Muscle layer of duodenum (tissue), 2 donors: ENCODE measurements at regions not wholly inside any gene's neighbourhood (a gene's known extent, or its start where the extent isn't known, plus 50 kb on each side); places are given as distances from the start of the nearest gene placed in this dataset.

Experiments
- H3K27ac ChIP-seq: one replicate; pipeline ENCODE4 v1.7.0; 2013; ENCODE audit warnings: mild to moderate bottlenecking, low read length
- H3K27me3 ChIP-seq: one replicate; pipeline ENCODE4 v1.7.0; 2013; ENCODE audit warnings: low read depth, mild to moderate bottlenecking, control low read depth, low read length
- H3K36me3 ChIP-seq, 2 donors: one replicate each; pipeline ENCODE4 v1.7.0; 2013; ENCODE audit warnings: low read length in 2 of 2, control low read depth in 1 of 2, mild to moderate bottlenecking in 1 of 2; ENCODE audit not compliant: insufficient read depth in 2 of 2, control insufficient read depth in 1 of 2
- H3K4me1 ChIP-seq, 2 donors: one replicate each; pipeline ENCODE4 v1.7.0; 2013; ENCODE audit warnings: low read length in 2 of 2, mild to moderate bottlenecking in 2 of 2, control low read depth in 1 of 2, moderate library complexity in 1 of 2; ENCODE audit not compliant: insufficient read depth in 2 of 2, control insufficient read depth in 1 of 2
- H3K4me3 ChIP-seq, 2 donors: one replicate each; pipeline ENCODE4 v1.7.0; 2013; ENCODE audit warnings: low read length in 2 of 2, low read depth in 1 of 2, mild to moderate bottlenecking in 1 of 2
- H3K9me3 ChIP-seq, 2 donors: one replicate each; pipeline ENCODE4 v1.7.0; 2013; ENCODE audit warnings: low read length in 2 of 2, control low read depth in 1 of 2, mild to moderate bottlenecking in 1 of 2; ENCODE audit not compliant: control insufficient read depth in 1 of 2
- donor health status: healthy.

DNA sequence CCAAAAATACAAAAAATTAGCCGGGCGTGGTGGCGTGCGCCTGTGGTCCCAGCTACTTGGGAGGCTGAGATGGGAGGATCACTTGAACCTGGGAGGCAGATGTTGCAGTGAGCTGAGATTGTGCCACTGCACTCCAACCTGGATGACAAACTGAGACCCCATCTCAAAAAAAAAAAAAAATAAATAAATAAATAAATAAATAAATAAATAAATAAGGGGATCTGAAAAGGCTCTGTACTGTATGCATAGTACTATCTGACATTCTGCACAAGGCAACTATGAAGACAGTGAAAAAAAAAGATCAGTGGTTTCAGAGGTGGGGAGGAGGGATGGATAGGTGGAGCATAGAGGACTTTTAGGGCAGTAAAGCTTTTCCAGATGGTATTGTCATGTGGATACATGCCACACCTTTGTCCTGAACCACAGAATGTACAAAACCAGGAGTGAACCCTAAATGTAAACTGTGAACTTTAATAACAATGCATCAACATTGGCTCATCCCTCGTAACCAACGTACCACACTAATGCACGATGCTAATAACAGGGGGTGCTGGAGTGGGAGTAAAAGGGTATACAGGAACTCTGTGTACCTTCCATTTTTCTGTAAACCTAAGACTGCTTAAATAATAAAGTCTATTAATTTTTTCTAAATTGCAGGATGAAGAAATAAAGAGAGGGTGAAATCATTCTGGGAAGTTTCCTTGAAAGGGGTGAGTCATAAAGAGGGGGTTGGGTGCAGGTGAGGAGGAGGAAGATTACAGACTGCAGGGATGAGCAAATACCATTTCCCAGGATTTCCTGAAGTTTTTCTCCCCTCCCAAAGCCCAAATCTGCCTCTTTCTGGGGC is 155.8 kb upstream of the SDK2 start:
- no peak overlapping the region for H3K27ac ChIP-seq
- no peaks in the 10 kb centered on the region for H3K27me3 ChIP-seq

DNA sequence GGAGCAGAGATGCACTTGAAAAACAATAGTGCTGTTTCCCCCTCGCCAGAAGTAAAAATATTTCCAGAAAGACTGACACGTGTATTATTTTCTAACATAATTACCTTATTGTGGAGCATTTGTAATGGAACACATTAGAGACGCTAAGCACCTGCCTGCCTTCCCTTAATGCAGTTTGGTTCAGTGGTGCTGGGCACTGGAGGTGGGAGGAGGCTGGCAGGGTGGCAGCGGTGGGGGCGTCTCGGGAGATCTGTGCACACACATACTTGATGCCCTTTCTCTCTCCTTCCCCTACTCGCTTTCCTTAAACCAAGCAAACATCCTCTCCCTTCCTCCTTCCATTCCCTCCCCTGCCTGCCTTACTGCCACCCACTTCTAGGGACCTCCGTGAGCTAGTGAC is 156.6 kb upstream of the SDK2 start:
- Histone ChIP-seq H3K9me3 (peaks cover 9 to 13% of the 10 kb centered on the region in 2 donors), H3K4me1 (peaks cover 0 to 7% of the 10 kb centered on the region in 2 donors), H3K4me3 (no peak overlapping the region), H3K27me3 (no peaks in the 10 kb centered on the region), H3K27ac (no peak overlapping the region), H3K36me3 (no peaks in the 10 kb centered on the region)

More for the DNA sequence above, 155.8 kb upstream of the SDK2 start:
- peaks cover 9 to 13% of the 10 kb centered on the region in 2 donors for H3K9me3 ChIP-seq
- H3K4me3 ChIP-seq: no peak overlapping the region
- no peaks in the 10 kb centered on the region for H3K36me3 ChIP-seq
- H3K4me1 ChIP-seq: peaks cover 0 to 7% of the 10 kb centered on the region in 2 donors

DNA sequence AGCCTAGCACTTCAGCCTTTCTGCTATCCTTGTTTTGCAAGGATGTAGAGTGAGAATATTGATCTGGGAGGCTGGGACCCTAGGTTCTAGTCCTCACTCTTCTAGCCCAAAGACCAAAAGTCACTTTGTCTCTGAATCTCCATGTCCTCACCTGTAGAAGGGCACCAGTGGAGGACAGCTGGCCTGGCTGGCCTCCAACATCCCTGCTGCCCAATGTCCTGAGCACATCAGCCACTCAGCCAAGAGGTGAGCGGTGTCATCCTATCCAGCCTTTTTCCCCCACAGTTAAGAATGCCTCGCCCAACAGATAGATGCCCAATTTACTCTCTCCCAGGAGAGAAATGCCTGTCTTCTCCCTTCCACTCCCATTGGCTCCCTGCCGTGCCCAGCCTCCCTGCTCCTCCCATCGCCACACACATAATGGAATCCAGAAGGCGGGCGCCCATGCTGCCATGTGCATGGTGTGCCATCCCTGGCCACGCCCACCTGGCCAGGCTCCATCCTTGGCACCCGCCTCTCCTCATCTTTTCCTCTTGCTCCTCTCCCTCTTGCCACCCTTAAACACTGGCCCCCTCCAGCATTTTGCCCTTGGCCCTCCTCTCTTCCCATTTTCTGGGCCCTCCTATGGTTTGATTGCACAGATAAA is 157.3 kb upstream of the SDK2 start:
- H3K27ac ChIP-seq: no peak overlapping the region
- no peaks in the 10 kb centered on the region for H3K27me3 ChIP-seq
- H3K4me1 ChIP-seq: peaks cover 0 to 7% of the 10 kb centered on the region in 2 donors
- H3K4me3 ChIP-seq: no peak overlapping the region
- H3K36me3 ChIP-seq: no peaks in the 10 kb centered on the region
- peaks cover 9 to 13% of the 10 kb centered on the region in 2 donors for H3K9me3 ChIP-seq

DNA sequence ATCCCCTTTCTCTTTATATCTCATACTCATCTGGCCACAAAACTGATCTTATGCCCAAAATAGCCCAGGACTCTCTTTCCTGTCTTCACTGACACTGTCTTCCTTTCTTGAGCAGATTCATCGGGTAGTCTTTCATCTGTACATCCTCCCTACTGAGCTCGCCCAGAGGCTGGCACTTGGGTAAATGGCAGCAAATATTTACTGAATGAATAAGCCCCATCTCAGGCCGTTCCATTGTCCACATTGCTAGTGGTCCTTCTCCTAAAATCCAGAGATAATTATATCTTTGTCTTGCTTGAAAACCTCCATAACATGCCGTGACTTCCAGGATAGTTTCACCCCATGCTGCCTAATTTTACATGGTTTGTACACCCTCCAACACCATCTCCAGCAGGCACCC is 158.1 kb upstream of the SDK2 start:
- Histone ChIP-seq H3K4me1 (peaks cover 0 to 7% of the 10 kb centered on the region in 2 donors), H3K4me3 (no peak overlapping the region), H3K27ac (no peak overlapping the region), H3K36me3 (no peaks in the 10 kb centered on the region), H3K27me3 (no peaks in the 10 kb centered on the region), H3K9me3 (peaks cover 9 to 13% of the 10 kb centered on the region in 2 donors)

DNA sequence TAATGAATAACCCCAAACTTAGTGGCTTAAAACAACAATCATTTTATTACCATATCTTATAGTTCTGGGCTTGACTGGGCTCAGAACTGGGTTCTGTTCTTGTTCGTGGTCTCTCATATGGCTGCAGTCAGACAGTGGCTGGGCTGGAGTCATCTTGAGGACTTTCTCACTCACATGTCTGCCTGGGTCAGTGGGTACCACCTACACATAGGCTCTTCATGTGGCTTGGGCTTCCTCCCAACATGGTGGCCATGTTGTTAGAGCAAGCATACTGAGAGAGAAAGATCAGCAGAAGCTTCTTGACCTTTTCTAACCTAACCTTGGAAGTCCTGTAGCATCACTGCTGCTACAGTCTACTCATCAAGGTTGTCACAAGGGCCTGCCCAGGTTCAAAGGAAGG is 158.6 kb upstream of the SDK2 start:
- Histone ChIP-seq H3K36me3 (no peaks in the 10 kb centered on the region), H3K4me1 (peaks cover 0 to 3% of the 10 kb centered on the region in 2 donors), H3K9me3 (peaks cover 9 to 13% of the 10 kb centered on the region in 2 donors), H3K27ac (no peak overlapping the region), H3K4me3 (no peak overlapping the region), H3K27me3 (no peaks in the 10 kb centered on the region)

DNA sequence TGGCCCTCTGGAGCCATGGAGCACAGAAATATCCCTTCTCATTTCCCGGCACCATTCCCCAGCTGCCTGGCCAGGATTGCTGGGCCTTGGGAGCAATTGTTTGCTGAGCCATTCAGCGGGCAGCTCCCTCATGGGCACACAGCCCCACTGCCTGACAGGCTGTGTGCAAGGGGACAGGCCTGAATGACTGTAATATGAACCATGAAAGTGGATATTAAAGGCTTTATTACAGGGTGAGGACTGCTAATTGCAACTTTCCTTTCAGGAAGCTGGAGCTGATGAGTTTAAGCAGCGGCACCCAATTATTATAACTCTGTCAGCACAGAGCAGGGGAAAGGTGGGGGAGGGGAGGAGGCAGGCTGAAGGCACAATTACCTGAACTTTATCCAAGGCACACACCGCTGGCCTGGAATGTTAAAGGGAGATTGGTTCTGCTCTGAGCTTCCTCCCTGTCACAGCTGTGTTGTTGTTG is 159.8 kb upstream of the SDK2 start:
- no peaks in the 10 kb centered on the region for H3K27me3 ChIP-seq
- no peak overlapping the region for H3K27ac ChIP-seq
- no peaks in the 10 kb centered on the region for H3K36me3 ChIP-seq

DNA sequence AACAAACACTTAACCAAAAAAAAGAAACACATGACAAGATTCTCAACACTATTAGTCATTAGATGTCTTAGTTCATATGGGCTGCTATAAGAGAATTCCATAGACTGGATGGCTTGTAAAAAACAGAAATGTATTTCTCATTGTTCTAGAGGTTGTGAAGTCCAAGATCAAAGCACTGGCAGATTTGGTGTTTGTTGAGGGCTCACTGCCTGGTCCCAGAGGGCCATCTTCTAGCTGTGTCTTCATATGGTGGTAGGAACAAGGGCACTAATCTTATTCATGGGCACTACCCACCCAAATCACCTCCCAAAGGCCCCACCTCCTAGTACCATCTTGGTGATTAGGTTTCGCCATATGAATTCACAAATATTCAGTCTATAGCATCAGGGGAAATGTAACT is 162.5 kb upstream of the SDK2 start:
- H3K4me3 ChIP-seq: no peak overlapping the region
- H3K36me3 ChIP-seq: no peaks in the 10 kb centered on the region
- H3K9me3 ChIP-seq: peaks cover 9 to 13% of the 10 kb centered on the region in 2 donors
- H3K27ac ChIP-seq: no peak overlapping the region
- H3K4me1 ChIP-seq: no peaks in the 10 kb centered on the region
- H3K27me3 ChIP-seq: no peaks in the 10 kb centered on the region

More for the DNA sequence above, 159.8 kb upstream of the SDK2 start:
- Histone ChIP-seq H3K9me3 (peaks cover 9 to 13% of the 10 kb centered on the region in 2 donors), H3K4me1 (peaks cover 0 to under 1% of the 10 kb centered on the region in 2 donors), H3K4me3 (no peak overlapping the region)

DNA sequence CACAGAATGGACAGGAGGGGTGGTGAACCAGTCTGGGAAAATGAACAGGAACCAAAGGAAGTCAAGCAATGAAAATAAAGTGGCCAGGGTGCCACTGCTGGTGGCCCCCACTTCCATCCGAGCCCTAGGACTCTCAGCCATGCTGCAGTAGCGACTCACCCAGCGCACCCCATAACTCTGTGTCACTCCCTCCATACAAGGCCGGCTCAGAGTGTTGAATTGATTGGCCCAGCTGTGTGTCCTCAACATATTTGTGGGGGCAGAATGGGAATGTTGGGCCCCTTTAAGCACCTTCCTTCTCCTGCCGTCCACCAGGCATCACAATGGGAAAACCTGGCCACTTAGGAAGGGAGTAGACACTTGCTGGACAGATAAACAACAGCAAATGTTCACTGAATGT is 169.0 kb upstream of the SDK2 start:
- Histone ChIP-seq H3K9me3 (no peaks in the 10 kb centered on the region), H3K27ac (no peak overlapping the region), H3K4me3 (no peak overlapping the region), H3K27me3 (no peaks in the 10 kb centered on the region), H3K36me3 (no peaks in the 10 kb centered on the region), H3K4me1 (no peaks in the 10 kb centered on the region)

DNA sequence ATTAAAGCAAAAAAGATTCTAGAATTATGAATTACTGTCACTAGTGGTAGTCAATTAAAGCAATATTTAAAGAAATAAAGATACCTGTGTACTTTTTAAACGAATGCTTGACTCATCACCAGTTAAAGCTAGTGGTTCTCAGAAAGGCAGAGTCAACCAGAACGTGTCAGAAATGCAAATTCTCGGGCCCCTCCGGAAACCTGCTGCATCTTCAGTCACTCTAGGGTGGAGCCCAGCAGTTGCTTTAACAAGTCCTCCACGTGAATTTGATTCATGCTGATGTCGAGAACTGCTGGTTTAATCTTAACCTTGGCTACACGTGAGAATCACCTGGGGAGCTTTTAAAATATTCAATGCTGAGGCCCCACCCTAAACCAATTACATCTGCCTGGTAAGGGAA is 169.8 kb upstream of the SDK2 start:
- Histone ChIP-seq H3K4me3 (no peak overlapping the region), H3K36me3 (no peaks in the 10 kb centered on the region), H3K4me1 (no peaks in the 10 kb centered on the region), H3K27ac (no peak overlapping the region), H3K27me3 (no peaks in the 10 kb centered on the region), H3K9me3 (no peaks in the 10 kb centered on the region)

DNA sequence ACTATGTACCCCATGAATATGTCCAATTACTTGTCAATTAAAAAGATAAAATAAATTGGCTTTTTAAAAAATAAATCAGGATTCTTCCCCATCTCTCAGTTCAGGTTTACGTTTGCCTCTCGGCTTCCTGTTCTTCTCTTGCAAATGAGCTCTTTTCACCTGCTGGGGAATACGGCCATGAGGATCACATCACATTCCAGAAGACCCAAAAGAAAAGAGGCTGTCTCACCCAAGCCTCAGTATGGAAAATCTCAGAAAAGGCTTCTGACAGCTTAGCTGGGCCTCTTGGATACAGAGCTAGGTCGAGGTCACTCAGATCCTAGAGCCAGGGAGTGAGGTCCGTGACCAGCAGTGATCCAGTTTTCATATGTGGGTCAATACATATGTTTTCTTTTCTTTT is 171.2 kb upstream of the SDK2 start:
- H3K4me3 ChIP-seq: no peak overlapping the region
- no peaks in the 10 kb centered on the region for H3K9me3 ChIP-seq
- no peaks in the 10 kb centered on the region for H3K36me3 ChIP-seq
- H3K27ac ChIP-seq: no peak overlapping the region
- H3K4me1 ChIP-seq: no peaks in the 10 kb centered on the region
- H3K27me3 ChIP-seq: no peaks in the 10 kb centered on the region

DNA sequence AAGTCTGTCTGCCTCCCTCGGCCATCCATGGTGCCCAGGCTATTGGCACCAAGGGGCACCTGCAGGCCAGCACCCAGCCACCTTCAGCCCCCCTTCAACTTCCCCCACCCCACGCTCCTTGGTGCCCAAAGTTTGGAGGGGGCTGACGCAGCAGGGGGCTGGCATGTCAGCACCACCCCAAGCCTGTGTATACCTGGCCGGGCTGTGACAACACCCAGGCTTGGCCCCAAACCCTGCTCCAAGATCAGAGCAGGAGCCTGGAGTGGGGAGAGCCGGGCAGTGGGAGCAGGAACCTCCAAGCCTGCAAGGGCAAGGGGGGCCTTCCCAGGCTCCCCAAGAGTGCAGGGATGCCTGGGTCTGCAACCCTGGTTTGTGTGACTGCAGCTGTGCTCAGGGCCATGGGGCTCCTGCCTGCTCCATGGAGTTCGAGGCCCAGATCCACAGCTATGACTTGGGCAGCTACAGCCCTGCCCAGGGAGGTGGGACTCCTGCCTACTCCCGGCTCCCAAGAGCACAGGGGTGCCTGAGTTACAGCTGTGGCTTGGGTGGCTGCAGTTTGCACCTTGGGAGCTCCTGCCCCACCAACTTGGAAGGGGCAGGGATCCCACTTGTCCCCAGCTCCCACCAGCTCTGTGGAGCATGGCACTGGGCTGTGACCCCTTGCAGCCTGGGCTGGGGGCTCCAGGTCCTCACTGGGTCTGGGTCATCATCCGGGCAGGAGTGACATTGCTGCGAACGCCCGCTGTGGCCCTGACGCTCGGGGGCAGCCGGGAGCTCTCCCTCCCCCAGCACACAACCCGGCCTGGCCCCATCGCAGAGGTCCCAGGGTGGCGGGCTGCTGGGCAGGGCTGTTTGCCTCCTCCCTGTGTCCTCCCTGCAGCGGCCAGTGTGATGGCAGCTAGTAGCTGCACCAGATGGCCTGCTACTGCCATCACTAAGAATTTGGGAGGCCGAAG is 175.5 kb upstream of the SDK2 start:
- Histone ChIP-seq H3K9me3 (no peaks in the 10 kb centered on the region), H3K4me1 (no peaks in the 10 kb centered on the region), H3K36me3 (no peaks in the 10 kb centered on the region), H3K4me3 (no peak overlapping the region), H3K27me3 (no peaks in the 10 kb centered on the region), H3K27ac (no peak overlapping the region)
